HL-60 (cell line): ENCODE measurements at regions not wholly inside any gene's neighbourhood (a gene's known extent, or its start where the extent isn't known, plus 50 kb on each side); places are given as distances from the start of the nearest gene placed in this dataset.

Experiments used
- DNase-seq, 2 experiments: peaks; one replicate each; pipeline ENCODE4 v3.0.0-alpha.2; 2010 to 2020; ENCODE audit warnings: low read depth in 1 of 2, low spot score in 1 of 2
- H3K27ac ChIP-seq: fragments of 250-450 bp; sonication (Bioruptor Pico); replicated peaks from 2 replicates; pipeline ENCODE4 v1.5.1; 2020; ENCODE audit warnings: mild to moderate bottlenecking, moderate library complexity
- H3K27me3 ChIP-seq: fragments of 250-450 bp; sonication (Bioruptor Pico); 2 replicates; pipeline ENCODE4 v1.5.1; 2021; ENCODE audit warnings: mild to moderate bottlenecking, moderate library complexity; ENCODE audit not compliant: insufficient read depth, poor library complexity, severe bottlenecking
- H3K4me3 ChIP-seq: replicated peaks from 2 replicates; pipeline ENCODE4 v1.5.1; 2011; ENCODE audit warnings: mild to moderate bottlenecking, control low read depth, low read length; ENCODE audit not compliant: insufficient read depth
- CTCF ChIP-seq: IDR thresholded peaks from one replicate; pipeline ENCODE4 v1.5.1; 2011; ENCODE audit warnings: low read length, control low read depth, inconsistent platforms; ENCODE audit not compliant: insufficient read depth
- GABPA ChIP-seq: IDR thresholded peaks from 2 replicates; pipeline ENCODE4 v1.6.1; 2012; ENCODE audit warnings: low read depth
- POLR2AphosphoS5 ChIP-seq: IDR thresholded peaks from 2 replicates; pipeline ENCODE4 v1.6.1; 2012; ENCODE audit warnings: low read depth
- SPI1 ChIP-seq: IDR thresholded peaks from 2 replicates; pipeline ENCODE4 v1.6.1; 2012; ENCODE audit warnings: low read depth, mild to moderate bottlenecking, borderline replicate concordance
- TF ChIP-seq, protein P1 (sequence below): IDR thresholded peaks from 2 replicates; pipeline ENCODE4 v1.6.1; 2012; ENCODE audit warnings: low read depth; ENCODE audit not compliant: insufficient replicate concordance

DNA sequence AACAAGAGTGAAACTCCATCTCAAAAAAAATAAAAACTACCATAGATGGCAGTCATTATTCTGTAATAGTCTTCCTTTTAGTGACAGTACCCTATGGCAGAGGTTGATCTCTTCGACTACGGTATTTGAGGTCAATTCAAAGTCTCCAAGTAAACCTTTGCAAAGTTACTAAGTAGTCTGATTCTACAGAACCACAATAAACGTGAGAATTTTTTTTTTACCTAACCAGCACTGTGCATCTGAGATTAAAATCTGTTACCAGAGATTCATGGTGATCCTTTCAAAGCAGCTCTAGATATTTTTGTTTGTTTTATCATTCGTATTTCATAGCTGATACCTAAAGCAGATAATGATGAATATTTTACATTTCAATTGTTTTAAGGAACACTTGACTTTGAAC, 86.6 kb upstream of the CHD2 start:
- Histone ChIP-seq H3K4me3 (no peak overlapping the region), H3K27ac (no peak overlapping the region), H3K27me3 (no peaks in the 10 kb centered on the region)
- TF ChIP-seq CTCF (no peak), SPI1 (no peak), GABPA (no peak), POLR2AphosphoS5 (no peak)
- TF ChIP-seq, protein P1, sequence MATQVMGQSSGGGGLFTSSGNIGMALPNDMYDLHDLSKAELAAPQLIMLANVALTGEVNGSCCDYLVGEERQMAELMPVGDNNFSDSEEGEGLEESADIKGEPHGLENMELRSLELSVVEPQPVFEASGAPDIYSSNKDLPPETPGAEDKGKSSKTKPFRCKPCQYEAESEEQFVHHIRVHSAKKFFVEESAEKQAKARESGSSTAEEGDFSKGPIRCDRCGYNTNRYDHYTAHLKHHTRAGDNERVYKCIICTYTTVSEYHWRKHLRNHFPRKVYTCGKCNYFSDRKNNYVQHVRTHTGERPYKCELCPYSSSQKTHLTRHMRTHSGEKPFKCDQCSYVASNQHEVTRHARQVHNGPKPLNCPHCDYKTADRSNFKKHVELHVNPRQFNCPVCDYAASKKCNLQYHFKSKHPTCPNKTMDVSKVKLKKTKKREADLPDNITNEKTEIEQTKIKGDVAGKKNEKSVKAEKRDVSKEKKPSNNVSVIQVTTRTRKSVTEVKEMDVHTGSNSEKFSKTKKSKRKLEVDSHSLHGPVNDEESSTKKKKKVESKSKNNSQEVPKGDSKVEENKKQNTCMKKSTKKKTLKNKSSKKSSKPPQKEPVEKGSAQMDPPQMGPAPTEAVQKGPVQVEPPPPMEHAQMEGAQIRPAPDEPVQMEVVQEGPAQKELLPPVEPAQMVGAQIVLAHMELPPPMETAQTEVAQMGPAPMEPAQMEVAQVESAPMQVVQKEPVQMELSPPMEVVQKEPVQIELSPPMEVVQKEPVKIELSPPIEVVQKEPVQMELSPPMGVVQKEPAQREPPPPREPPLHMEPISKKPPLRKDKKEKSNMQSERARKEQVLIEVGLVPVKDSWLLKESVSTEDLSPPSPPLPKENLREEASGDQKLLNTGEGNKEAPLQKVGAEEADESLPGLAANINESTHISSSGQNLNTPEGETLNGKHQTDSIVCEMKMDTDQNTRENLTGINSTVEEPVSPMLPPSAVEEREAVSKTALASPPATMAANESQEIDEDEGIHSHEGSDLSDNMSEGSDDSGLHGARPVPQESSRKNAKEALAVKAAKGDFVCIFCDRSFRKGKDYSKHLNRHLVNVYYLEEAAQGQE: no peak
- DNase-seq: no peak

- no peak overlapping the region for H3K4me3 ChIP-seq
- no peak overlapping the region for H3K27ac ChIP-seq
- TF ChIP-seq GABPA (no peak), POLR2AphosphoS5 (no peak), SPI1 (peak; percentile 97), CTCF (no peak)
- TF ChIP-seq, protein P1: no peak
- peak in 1 of 2 experiments; percentile 53 for DNase-seq
- no peaks in the 10 kb centered on the region for H3K27me3 ChIP-seq
These were observed 82.7 kb upstream of the CHD2 start for GRCh38 chr15:92817339-92817886.

DNA sequence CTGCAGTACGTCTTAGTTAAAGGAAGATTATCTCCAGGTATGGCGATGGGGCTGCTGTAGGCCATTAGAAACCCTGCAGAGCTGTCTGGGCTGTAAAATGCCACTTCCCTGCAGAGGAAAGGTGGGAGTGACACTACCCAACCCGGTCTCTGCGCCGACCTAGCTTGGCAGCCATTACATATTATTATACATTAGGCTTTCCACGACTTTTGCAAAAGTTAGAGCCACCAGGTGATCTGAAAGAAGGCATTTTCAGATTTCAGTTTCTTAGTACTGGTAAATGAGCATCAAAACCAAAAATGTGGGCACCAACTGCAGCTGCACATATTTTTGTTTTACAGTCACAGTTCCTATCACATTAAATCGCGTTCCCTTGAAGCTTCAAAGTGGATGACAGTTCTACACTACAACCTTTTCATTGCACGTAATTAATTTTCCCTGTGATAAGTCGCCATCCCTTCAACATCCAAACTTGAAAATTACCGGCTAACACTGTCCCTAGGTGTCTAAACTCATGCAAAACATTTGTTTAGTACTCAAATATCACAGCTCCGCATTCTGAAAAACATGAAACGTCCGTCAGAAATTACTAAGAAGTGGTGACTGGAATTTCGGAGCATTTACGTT, 81.4 kb upstream of the CHD2 start:
- no peak for DNase-seq
- H3K4me3 ChIP-seq: no peak overlapping the region
- no peaks in the 10 kb centered on the region for H3K27me3 ChIP-seq
- H3K27ac ChIP-seq: no peak overlapping the region
- TF ChIP-seq CTCF (no peak), GABPA (no peak), POLR2AphosphoS5 (no peak), SPI1 (no peak)
- TF ChIP-seq, protein P1: no peak
